ENCODE measurements at regions not wholly inside any gene's neighbourhood (a gene's known extent, or its start where the extent isn't known, plus 50 kb on each side); places are given as distances from the start of the nearest gene placed in this dataset.

- TF ChIP-seq POLR2A (IDR thresholded peaks at IDR 0.05) (no peak), CTCF (IDR thresholded peaks at IDR 0.05) (no peak)
- WGBS, 2 donors = 32 to 62% methylated on average over 3 of the region's 3 CpGs
- no peak overlapping the region for H3K4me3 ChIP-seq (ENCODE audit: low read depth, poor library complexity, severe bottlenecking)
- intact Hi-C loops (cut with DNase I; ENCODE audit: low total_unique reads) = no loop called here
- DNase-seq (ENCODE audit: low spot score in 2 of 2) = no peak
Measured at GRCh38 chr2:53148221-53148620, 619.4 kb upstream of the CHAC2 start.

DNA sequence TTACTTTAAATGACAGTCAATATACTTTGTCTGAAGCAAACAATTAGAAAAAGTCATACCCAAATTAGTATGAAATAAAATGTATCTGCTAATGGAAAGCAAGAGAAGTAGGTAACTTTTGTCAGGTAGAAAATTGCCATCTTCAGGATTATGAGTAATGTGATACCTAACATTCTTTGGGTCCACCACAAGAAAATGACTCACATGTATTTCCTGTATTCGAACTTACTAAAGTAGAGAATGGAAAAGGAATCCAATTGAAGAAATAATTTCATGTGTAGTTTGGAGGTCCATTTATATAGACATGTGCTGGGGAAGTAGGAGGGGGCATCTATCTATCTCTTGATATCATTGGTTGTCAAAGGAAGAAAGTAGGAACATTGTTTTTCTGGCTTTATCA is 636.2 kb upstream of the CHAC2 start:
- 61 to 74% methylated on average over 1 of the region's 1 CpG for WGBS, 2 donors
- H3K4me3 ChIP-seq (ENCODE audit: low read depth, poor library complexity, severe bottlenecking) = no peak overlapping the region
- intact Hi-C loops (cut with DNase I; ENCODE audit: low total_unique reads) = no loop called here
- TF ChIP-seq POLR2A (IDR thresholded peaks at IDR 0.05) (no peak), CTCF (IDR thresholded peaks at IDR 0.05) (no peak)
- DNase-seq (ENCODE audit: low spot score in 2 of 2) = no peak

- intact Hi-C loops (cut with DNase I; ENCODE audit: low total_unique reads) = no loop called here
- H3K4me3 ChIP-seq (ENCODE audit: low read depth, poor library complexity, severe bottlenecking) = no peak overlapping the region
- WGBS, 2 donors = 58 to 73% methylated on average over 5 of the region's 5 CpGs
- TF ChIP-seq POLR2A (IDR thresholded peaks at IDR 0.05) = no peak
- TF ChIP-seq CTCF (IDR thresholded peaks at IDR 0.05) = no peak
- DNase-seq (ENCODE audit: low spot score in 2 of 2) = no peak
Measured at GRCh38 chr2:53130441-53130943, 637.1 kb upstream of the CHAC2 start.

DNA sequence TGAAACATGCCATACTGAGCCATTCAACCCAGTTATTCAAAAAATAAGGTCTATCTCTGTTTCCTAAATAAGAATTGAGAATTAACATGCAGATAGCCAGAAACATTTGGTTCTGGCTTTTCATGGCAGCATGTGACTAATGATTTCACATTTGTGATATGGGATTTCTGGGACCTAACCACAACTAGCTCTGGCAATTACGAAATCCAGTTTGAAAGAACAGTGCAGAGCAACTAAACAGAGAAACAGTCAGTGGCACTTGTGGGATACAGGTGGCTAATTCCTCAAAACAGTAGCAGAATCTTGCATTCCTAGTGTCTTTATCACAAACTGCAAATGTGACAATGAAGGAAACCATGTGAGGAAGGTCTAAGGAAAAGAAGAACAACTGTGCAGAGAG is 637.8 kb upstream of the CHAC2 start:
- H3K4me3 ChIP-seq (ENCODE audit: low read depth, poor library complexity, severe bottlenecking) = no peak overlapping the region
- DNase-seq (ENCODE audit: low spot score in 2 of 2) = no peak
- intact Hi-C loops (cut with DNase I; ENCODE audit: low total_unique reads) = no loop called here
- TF ChIP-seq CTCF (IDR thresholded peaks at IDR 0.05) = no peak
- no peak for TF ChIP-seq POLR2A (IDR thresholded peaks at IDR 0.05)
- 65 to 79% methylated on average over 1 of the region's 1 CpG for WGBS, 2 donors

- DNase-seq (ENCODE audit: low spot score in 2 of 2) = no peak
- TF ChIP-seq CTCF (IDR thresholded peaks at IDR 0.05) (no peak), POLR2A (IDR thresholded peaks at IDR 0.05) (no peak)
- H3K4me3 ChIP-seq (ENCODE audit: low read depth, poor library complexity, severe bottlenecking) = no peak overlapping the region
- WGBS, 2 donors = 54 to 67% methylated on average over 5 of the region's 5 CpGs
- intact Hi-C loops (cut with DNase I; ENCODE audit: low total_unique reads) = no loop called here
Measured at GRCh38 chr2:53127061-53127650, 640.4 kb upstream of the CHAC2 start.

DNA sequence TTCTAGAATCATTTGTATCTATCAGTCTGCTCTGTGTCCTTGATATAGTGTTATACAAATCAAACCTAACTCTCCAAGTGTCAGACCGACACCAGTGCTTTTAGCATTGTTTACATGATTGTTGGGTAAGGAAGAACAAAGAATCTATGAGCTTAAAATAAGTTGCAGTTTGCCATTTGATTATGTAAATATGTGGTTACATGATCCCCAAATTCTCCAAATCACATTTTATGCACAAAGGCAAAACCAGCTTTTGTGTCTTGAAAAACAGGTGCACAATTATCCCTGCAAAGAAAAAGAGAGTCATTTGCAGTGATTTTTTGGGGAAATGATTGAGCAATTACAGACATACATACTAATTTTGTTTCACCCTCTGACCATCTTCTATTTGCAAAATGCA is 652.6 kb upstream of the CHAC2 start:
- H3K4me3 ChIP-seq (ENCODE audit: low read depth, poor library complexity, severe bottlenecking) = no peak overlapping the region
- intact Hi-C loops (cut with DNase I; ENCODE audit: low total_unique reads) = loop anchor here (10.0 kb wide), 1 partner anchor 650 kb away; no protein-coding TSS in a partner anchor
- no peak for DNase-seq (ENCODE audit: low spot score in 2 of 2)
- WGBS, 2 donors = 41 to 46% methylated on average over 1 of the region's 1 CpG
- TF ChIP-seq POLR2A (IDR thresholded peaks at IDR 0.05) = no peak
- TF ChIP-seq CTCF (IDR thresholded peaks at IDR 0.05) = no peak

Data from lower leg skin (tissue), 4 donors.